GM18502 (cell line): ENCODE measurements at regions not wholly inside any gene's neighbourhood (a gene's known extent, or its start where the extent isn't known, plus 50 kb on each side); places are given as distances from the start of the nearest gene placed in this dataset.

Experiments used
- ATAC-seq: cut with Tn5 transposase; IDR thresholded peaks from one replicate; pipeline ENCODE4 v1.9.1; 2021; ENCODE audit warnings: mild to moderate bottlenecking; ENCODE audit not compliant: unreplicated experiment, poor library complexity

DNA sequence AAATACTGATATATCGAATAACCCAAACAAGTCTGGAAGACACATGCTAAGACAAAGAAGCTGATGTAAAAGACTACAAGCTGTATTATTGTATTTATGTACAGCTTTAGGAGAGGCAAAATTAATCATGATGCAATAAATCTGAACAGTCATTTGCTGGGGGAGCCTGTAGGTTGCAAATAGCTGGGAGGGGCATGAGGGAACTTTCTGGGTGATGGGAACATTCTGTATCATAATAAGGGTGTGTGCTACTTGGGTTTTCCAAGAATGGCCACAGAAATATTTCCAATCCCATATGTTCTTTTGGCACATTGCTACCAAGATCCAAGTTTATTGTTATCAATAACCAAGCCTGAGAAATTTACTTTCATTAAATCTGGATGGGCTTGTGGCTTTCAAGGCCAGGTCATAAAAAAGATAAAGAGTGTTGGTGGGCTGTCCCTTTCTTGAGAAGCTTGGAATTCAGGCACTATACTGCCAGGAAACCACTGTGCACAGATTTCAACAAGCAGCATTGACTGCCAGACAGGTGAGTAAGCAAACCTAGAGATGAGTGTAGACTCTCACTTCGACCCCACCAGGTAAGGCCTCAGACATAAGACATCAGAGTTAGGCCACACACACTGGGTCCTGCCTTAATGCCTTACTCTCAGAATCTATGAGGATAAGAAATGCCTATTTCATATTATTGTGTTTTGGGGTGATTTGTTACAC, 629.7 kb upstream of the FZD8 start:
- ATAC-seq: no peak

DNA sequence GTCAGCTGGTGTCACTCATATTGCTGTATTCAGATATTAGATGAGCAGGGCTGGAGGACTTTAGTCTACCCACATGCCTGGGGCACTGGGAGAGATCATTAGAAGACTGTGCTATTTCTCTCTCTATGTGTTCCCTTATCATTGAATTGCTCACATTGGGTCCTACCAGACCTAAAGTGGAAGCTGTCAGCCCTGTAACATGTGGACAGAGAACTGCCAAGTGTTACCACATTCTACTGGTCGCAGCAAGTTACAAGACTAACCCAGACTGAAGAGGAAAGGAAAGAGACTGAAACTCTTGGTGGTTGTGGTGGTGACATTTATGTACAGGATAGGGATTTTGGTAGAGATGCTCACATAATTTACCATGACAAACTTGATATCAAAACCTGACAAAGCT, 627.1 kb upstream of the FZD8 start:
- ATAC-seq: no peak

DNA sequence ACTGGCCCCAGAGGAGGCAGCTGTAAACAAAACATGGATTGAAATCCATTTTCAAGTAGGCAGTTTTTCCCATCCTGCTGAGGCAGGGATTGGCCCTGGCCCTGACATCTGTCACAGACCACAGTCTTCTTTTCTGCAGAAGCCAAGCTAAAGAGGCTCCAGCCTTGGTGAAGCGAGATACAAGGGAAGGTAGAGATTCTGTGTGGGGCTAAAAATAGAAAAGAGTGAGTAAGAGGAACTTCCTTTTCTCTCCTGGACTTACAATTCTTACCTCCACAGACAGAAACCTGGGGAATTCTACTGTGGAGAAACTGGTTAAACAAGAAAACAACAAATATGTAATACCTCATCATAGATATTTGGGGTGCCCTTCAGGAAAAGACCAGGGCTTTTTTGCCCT, 624.8 kb upstream of the FZD8 start:
- no peak for ATAC-seq

DNA sequence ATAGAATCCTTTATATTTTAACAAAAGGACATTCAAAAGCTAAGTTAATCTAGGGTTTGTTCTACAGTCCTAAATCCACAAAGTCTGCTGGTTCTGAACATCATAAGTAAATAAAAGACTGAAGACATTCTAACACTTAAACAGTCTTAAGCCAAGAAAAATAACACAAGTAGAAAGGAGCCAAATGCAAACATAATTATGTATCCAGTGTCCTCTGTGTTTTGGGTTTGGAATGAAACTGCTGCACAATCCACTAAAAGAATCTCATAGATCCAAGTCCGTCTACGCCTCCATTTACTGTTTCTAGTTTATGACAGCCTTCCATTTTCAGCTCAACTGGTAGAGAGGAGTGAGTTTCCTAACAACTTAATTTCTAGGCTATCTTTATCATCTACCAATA, 623.6 kb upstream of the FZD8 start:
- ATAC-seq: no peak

DNA sequence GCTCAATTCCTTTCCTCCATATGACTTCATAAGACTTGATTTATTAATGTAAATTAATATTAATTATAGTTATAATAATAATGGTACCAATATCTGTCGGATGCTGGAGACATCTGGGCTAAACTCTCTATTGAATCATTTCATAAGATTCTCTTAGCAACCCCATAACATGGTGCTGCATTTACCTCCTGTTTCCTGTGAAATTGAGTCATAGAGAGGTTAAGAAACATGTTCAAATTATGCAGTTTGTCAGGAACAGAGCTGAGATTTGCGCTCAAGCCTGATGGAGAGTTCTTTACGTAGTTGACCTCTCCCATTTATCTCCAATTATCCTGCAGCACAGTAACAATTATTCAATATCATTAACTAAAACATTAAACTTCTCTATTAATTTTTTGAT, 621.8 kb upstream of the FZD8 start:
- no peak for ATAC-seq

DNA sequence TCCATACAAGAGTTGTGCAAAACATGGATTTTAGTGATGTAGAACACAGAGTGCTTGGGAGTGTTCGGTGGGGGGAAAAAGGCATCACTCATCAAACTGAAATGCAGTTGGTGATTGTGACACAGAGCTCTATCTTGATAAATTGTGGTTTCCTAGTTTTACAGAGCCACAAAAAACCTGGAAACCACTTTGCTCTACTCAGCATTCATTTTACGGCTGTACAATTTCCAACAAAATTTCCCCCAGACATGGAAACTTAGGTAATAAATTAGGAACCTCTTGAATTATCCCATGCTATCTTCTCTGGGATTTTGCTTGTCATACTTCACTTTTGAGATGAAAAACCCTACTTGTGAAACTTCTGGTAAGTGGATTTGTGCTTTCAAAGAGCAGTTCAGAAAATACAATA, 614.9 kb upstream of the FZD8 start:
- no peak for ATAC-seq

DNA sequence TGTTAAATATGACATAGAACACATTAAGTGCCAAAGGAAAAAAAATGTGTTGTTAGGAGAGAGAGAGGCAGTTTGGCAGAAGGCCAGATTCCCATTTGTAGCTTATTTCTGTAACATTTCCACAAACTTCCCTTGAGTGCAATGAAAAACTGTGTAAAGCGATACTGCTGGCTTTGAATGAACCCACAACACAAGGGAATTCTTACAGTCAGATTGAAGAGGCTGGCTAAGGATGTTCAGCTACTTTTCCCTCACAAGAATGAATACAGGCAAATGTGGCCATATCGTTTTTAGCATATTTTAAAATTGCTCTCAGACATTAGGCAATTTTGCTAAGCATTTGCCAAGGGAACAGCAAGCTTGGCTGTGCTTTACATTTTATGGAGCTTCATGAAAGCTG, 614.1 kb upstream of the FZD8 start:
- no peak for ATAC-seq

DNA sequence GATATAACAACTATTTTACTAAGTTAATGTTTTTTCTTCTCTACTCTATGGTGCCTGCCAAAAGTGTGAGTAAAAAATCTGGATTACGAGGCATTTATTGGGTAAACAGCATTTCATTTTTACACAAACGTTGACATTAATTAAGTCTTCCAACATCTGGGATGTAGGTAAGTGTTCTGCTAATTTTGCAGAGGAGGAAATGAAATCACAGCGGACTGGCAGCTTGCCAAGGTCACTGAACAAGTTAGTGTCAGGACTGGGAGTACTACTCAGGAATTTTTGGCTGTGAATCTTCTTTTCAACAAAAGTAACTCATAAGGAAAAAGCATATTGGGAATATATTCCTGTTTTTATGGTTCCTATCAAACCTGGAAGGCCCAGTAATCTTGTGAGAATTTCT, 612.1 kb upstream of the FZD8 start:
- ATAC-seq: no peak

DNA sequence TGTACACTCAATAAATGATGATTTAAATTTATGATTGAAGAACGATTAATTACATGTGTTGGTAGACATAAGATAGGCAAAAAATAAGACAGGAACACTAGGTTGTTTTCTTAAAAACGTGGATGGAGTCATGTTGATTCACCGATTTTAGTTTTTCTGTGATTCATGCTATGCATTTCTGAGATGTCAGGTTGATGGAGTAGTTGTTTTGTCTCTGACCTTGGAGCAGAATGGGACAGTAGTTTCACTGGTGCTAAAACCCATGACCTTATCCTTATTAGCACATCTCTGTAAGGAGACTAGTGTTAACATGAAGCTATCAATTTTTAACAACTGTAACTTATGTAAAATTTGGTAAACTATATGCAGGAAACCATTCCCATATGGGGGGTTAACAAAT, 611.6 kb upstream of the FZD8 start:
- ATAC-seq: no peak

DNA sequence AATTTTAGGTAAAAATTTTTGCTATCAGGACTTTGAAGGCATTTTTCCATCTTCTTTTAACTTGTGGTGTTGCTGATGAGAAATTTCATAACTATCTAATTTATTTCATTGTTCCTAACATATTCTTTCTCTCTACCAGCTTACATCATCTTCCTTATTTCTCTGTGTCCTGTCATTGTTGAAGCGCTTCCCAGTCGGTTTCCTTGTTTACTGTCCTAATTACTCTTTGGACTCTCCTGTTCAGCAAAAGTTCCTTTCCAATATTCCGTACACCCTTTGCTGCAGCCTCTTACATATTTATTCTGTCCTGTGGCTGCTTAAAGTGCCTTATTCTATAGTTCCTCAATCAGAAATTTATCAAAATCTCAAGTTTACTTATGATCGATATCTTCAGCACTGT, 609.0 kb upstream of the FZD8 start:
- ATAC-seq: no peak

DNA sequence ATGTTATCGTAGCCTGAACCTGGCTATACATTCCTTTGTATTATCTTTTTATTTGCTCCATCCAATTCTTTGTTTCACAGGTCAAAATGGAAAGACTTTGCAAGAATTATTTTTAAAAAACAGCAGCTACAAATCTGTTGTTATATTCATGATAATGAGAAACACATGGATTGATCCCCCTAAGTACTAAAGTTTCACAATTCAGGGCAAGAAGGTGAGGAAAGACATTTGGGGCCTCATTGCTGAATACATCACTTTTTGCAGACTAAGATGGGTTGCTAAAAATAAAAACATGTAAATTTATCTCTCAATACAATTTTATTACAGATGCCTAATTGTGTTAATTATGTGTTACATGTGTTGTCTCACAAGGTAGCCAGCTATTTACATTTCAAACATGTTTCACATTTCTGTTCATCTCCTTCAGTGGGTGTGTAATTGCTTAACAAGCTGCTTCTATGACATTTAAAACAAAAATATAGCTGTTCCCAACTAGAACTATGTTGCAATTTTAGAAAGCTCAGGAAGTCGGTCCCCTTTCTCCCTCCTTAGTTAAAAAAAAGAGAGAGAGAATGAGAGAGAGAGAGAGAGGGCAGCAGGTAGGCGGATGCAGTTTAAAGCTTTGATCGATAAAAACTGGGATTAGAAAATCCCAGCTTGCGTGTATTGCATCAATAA, 606.3 kb upstream of the FZD8 start:
- ATAC-seq: no peak

DNA sequence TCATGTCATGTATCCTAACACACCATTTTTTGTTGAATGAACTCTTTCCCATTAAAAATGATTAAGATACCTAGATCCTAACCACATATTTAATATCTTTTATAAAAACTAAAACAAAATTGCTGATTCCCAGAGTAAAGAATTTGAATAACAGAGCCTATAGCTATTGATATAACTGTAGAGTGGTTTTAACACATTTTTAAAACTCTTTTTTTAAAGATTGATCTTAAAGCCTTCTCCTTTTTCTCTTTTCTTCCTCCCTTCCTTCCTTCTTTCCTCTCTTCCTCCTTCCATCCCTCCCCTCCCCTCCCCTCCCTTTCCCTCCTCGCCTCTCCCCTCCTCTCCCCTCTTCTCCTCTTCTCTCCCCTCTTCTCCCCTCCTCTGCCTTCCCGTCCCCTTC, 605.4 kb upstream of the FZD8 start:
- ATAC-seq: no peak

DNA sequence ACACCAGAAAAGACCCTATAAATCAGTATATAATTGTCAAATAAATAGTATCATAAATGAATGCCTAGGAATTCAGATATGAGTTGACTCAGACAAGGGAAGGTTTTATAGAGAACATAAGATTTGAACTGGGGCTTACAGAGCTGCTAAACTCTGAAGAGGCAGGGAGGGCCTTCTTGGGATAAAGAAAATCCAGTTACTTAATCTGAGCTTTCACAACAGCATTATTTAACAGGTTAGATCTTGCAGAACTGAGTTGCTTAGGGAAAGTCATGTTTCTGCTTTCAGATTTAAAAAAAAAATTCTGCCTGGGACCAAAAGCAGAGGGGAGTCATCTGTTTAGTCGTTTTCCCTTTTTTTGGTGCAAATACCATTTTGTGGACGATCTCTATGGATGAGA, 594.8 kb upstream of the FZD8 start:
- ATAC-seq: no peak

DNA sequence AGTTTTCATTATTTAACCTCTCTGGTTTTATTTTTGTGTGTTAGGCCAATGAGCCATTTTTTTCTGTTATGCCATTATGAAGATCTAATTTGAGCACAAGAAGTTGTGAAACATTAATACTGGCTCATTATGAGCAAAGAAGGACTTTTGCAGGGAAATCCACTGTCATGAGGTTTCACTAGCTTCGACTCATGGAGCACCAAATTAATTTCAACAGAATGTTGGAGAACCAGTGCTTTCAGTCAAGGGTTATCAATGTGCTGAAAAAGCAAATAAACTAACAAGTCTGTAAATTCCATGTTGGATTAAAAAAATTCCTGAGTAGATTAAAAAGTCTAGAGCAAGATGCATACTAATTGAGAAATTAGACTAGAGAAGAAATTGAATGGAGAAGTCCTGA, 594.2 kb upstream of the FZD8 start:
- no peak for ATAC-seq

DNA sequence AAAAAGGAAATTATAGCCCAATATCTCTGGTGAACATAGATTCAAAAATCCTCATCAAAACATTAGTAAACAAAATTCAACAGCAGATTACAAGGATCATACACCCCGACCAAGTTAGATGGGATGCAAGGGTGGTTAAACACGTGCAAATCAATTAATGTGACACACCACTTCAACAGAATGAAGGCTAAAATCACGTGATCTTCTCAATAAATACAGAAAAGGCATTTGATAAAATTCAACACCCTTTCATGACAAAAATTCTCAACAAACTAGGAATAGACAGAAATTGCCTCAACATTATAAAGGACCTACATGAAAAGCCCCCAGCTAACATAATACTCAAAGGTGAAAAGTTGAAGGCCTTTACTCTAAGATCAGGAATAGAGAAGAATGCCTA, 590.8 kb upstream of the FZD8 start:
- ATAC-seq: no peak

DNA sequence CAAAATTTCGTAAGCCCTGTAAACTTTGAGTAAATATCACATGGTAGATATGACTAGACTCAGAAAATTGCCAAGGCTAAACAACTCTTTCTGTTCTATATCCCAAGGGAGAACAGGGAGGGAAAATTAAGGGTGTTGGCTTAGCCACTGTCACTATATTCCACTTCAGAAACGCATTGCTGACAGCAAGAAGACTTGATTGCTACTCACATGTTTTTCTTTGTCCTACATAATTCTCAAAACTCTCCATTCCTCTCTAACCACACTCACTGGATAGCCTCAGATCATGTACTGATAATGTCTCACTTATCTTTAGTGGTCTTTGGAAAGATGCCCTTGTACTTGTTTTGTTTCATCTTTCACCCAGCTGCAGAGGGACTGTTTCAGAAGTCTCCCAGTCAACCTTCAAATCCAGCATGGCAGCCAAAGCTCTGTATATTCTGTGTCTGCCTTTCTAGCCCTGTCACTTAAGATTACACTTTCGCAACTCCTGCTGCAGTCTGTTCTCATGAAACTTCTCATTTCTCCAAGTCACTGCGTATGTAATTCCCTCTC, 582.4 kb upstream of the FZD8 start:
- no peak for ATAC-seq

DNA sequence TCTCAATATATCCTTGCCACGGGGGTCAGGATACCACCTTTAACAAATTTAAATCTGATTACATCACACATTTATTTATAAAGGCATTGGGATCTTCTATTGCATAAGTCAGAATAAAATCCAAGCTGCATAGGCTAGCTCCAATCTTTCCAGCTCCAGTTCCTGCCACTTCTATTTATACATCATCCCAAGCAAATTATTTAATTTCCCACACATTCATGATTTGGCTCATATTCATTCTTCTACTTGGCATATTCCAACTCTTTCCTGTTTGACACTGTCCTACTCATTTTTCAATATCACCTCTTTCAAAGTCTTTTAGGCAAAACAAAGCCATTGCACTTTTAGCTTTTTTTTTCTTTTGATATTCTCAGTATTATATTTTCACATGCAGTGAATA, 579.0 kb upstream of the FZD8 start:
- ATAC-seq: no peak

DNA sequence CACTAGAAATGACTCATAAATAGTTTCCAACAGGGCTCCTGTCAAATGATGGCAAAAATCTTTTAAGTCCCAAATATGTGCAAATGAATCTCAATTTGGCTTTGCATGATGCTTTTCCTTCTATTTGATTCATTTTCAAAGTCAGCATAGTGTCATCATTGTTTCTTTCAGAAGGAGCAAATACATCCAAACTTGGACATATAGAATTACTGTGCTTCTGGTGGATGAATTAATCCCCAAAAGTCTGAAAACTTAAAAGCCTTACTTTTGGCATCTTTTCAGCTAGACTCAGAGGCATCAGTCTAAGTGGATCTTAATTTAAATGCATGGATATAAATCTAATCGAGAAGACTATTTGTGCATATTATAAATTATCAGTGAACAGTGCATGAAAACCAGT, 578.1 kb upstream of the FZD8 start:
- no peak for ATAC-seq

DNA sequence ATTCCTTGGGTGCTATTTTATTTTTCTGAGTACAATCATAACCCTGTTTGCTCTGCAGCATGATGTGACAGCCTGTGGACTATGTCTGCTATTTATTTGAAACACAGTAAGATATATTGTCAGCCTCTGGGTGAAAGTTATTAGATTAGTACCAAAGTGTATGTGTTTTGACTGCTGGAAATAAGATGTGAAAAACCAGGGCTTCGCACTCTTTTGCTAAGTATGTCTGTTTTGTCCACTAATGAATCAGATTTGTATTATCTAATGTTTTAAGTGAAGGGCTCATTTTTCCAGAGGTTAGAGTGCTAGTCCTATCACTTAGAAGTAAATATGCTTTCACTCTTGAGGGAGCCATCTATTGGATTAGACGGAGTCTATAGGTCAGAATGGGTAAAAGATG, 569.8 kb upstream of the FZD8 start:
- no peak for ATAC-seq

DNA sequence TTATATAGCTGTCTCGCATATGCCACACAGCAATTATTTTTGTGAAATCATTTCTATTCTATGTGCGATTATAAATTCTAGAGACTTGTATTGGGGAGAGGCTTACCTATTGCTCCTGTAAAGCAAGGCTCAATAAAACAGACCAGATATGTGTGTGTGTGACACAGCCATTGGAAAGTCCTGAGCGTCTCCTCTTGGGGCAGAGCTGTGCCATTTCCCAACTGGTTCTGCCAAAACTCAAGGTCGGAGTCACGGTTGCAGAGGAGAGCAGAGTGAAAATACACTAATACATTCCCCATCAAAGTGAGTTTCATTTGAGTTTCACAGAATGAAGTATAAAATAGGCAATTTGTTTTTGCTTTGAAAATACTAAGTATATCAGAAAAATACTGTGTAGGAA, 567.4 kb upstream of the FZD8 start:
- ATAC-seq: no peak

DNA sequence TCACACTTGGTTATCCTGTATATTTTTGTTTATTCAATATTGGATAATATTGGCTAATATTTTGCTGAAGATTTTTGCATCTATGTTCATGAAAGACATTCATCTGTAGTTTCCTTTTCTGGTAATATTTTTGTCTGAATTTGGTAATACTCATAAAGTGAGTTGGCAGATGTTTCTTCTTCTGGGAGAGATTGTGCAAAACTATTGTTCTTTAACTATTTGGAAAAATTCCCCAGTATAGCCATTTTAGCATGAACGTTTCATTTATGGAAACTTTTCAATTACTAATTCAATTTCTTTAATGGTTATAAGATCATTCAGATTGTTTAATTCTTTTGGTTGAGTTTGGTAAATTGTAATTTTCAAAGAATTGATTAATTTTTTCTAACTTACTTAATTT, 560.8 kb upstream of the FZD8 start:
- ATAC-seq: no peak

DNA sequence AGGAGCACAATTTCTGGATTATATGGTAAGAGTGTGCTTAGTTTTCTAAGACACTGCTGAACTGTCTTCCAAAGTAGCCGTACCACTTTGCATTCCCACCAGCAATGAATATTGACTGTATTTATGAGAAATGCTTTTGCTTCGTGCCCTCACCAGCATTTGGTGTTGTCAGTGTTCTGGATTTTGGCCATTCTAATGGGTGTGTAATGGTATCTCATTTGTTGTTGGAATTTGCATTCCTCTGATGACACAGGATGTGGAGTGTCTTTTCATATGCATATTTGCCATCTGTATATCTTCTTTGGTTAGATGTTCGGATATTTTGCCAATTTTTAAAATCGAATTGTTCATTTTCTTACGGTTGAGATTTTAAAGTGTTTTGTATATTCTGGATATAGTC, 558.5 kb upstream of the FZD8 start:
- ATAC-seq: no peak
